ENCODE measurements at regions not wholly inside any gene's neighbourhood (a gene's known extent, or its start where the extent isn't known, plus 50 kb on each side); places are given as distances from the start of the nearest gene placed in this dataset.

DNA sequence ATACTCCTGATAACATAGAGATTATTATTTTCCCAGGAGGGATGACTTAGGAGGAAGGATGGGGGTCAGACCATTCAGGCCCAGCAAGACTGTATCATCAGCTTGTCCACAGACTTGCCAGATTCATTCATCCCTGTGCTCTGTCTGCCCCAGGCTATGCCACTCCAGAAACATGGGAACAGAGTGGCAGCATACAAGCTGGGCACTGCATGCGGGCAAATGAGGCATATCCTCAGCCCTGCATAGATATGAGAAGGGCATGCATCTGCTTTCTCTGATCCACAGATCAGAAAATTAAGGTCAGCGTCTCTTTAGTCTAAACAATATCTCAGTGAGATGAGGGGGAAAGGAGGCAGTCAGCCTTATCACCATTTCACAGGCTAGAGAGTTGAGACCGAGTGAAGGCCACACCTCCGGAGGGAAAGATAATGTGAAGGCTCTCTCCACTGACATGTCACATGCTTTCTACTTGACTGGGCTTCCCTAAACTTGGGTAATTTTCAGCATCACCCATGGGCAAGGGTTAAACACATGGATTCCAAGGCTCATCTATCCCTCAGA lies 140.5 kb downstream of the TFAP2B start:
- TF ChIP-seq, protein P1, sequence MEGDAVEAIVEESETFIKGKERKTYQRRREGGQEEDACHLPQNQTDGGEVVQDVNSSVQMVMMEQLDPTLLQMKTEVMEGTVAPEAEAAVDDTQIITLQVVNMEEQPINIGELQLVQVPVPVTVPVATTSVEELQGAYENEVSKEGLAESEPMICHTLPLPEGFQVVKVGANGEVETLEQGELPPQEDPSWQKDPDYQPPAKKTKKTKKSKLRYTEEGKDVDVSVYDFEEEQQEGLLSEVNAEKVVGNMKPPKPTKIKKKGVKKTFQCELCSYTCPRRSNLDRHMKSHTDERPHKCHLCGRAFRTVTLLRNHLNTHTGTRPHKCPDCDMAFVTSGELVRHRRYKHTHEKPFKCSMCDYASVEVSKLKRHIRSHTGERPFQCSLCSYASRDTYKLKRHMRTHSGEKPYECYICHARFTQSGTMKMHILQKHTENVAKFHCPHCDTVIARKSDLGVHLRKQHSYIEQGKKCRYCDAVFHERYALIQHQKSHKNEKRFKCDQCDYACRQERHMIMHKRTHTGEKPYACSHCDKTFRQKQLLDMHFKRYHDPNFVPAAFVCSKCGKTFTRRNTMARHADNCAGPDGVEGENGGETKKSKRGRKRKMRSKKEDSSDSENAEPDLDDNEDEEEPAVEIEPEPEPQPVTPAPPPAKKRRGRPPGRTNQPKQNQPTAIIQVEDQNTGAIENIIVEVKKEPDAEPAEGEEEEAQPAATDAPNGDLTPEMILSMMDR (IDR thresholded peaks at IDR 0.05), result no peak
- no peak for TF ChIP-seq EZH2 (IDR thresholded peaks at IDR 0.05; ENCODE audit: borderline replicate concordance, insufficient read depth, low read depth, low read length, poor library complexity, severe bottlenecking)

Measured in B cell (primary cell).